Body of pancreas (tissue), 4 donors: ENCODE measurements at regions not wholly inside any gene's neighbourhood (a gene's known extent, or its start where the extent isn't known, plus 50 kb on each side); places are given as distances from the start of the nearest gene placed in this dataset.

ENCODE experiments used
- ATAC-seq: fragments of 150-250 bp; one replicate; pipeline ENCODE4 v1.9.1; 2016
- DNase-seq, 4 donors: peaks; one replicate each; pipeline ENCODE4 v3.0.0-alpha.2; 2019
- H3K27ac ChIP-seq, 4 donors: fragments of 200-600 bp; sonication (generic); 1 replicate in 3 of 4; 2 replicates in 1 of 4; pipeline versions ENCODE4 v1.5.1 to v1.6.1; 2016 to 2019; ENCODE audit warnings: mild to moderate bottlenecking in 1 of 4, mixed read lengths in 1 of 4, moderate library complexity in 1 of 4
- H3K27me3 ChIP-seq, 2 donors: fragments of 200-600 bp; sonication (generic); one replicate each; pipeline ENCODE4 v1.6.0; 2016; ENCODE audit warnings: mild to moderate bottlenecking in 1 of 2
- H3K36me3 ChIP-seq, 2 donors: fragments of 200-600 bp; sonication (generic); replicated peaks in 1 of 2; 2 replicates each; pipeline ENCODE4 v1.5.1; 2016; ENCODE audit warnings: low read depth in 2 of 2; ENCODE audit not compliant: insufficient read depth in 1 of 2
- H3K4me1 ChIP-seq: fragments of 200-600 bp; sonication (generic); one replicate; pipeline ENCODE4 v1.6.0; 2016
- H3K4me3 ChIP-seq, 2 donors: fragments of 200-600 bp; sonication (generic); 1 replicate in 1 of 2; 2 replicates in 1 of 2; pipeline ENCODE4 v1.5.1; 2016 to 2019
- H3K9me3 ChIP-seq, 3 donors: fragments of 200-600 bp; sonication (generic); 1 replicate in 2 of 3; 2 replicates in 1 of 3; pipeline ENCODE4 v1.5.1; 2016
- CTCF ChIP-seq, 7 experiments: fragments of 450-650 bp in 4 of 7; fragments of 200-600 bp in 3 of 7; sonication (generic) in 3 of 7; IDR thresholded peaks; one replicate each; pipeline ENCODE4 v1.5.1; 2016 to 2019; ENCODE audit warnings: antibody characterized with exemption in 7 of 7
- POLR2A ChIP-seq, 3 donors: fragments of 450-650 bp; IDR thresholded peaks; one replicate each; pipeline ENCODE4 v1.6.1; 2016; ENCODE audit warnings: antibody characterized with exemption in 3 of 3, mild to moderate bottlenecking in 2 of 3
- WGBS, 2 donors: methylation state at CpG; one replicate each; pipeline ENCODE4 v1.1.5; 2017; 5-methylcytosine and 5-hydroxymethylcytosine counted together
- intact Hi-C: fragments of 100-400 bp; cut with DNase I; formaldehyde crosslinking; loops from one replicate; pipeline ENCODE4 v1.15.1; 2023

GRCh38 chr18:10025711-10026670 is 112.2 kb downstream of the VAPA start:
- peaks cover 34% of the 10 kb centered on the region for H3K4me1 ChIP-seq
- no peaks in the 10 kb centered on the region for H3K27me3 ChIP-seq
- intact Hi-C loops = no loop called here
- H3K9me3 ChIP-seq = no peaks in the 10 kb centered on the region
- TF ChIP-seq CTCF (IDR thresholded peaks at IDR 0.05) (no peak), POLR2A (IDR thresholded peaks at IDR 0.05) (no peak)
- H3K27ac ChIP-seq = peak overlapping the region in 3 of 4 donors; percentile 43 to 68 (median 58)
- no peaks in the 10 kb centered on the region for H3K36me3 ChIP-seq
- DNase-seq (no peak), ATAC-seq (no peak)
- 85 to 90% methylated on average over 15 of the region's 15 CpGs for WGBS, 2 donors
- no peak overlapping the region for H3K4me3 ChIP-seq

- Histone ChIP-seq H3K36me3 (no peaks in the 10 kb centered on the region), H3K9me3 (no peaks in the 10 kb centered on the region), H3K4me1 (peaks cover 37% of the 10 kb centered on the region), H3K4me3 (no peak overlapping the region), H3K27ac (peak overlapping the region in 3 of 4 donors; percentile 43 to 68 (median 58)), H3K27me3 (no peaks in the 10 kb centered on the region)
- DNase-seq = no peak
- TF ChIP-seq CTCF (IDR thresholded peaks at IDR 0.05) (no peak), POLR2A (IDR thresholded peaks at IDR 0.05) (no peak)
- intact Hi-C loops = no loop called here
- 86 to 90% methylated on average over 4 of the region's 4 CpGs for WGBS, 2 donors
- no peak for ATAC-seq
Observed at GRCh38 chr18:10027031-10027430, 113.2 kb downstream of the VAPA start.

GRCh38 chr18:10027461-10027860 is 113.6 kb downstream of the VAPA start:
- Histone ChIP-seq H3K4me3 (no peak overlapping the region), H3K4me1 (peaks cover 41% of the 10 kb centered on the region), H3K9me3 (no peaks in the 10 kb centered on the region), H3K27ac (peak overlapping the region in 3 of 4 donors; percentile 43 to 68 (median 58)), H3K36me3 (no peaks in the 10 kb centered on the region), H3K27me3 (no peaks in the 10 kb centered on the region)
- DNase-seq (no peak), ATAC-seq (no peak)
- intact Hi-C loops = no loop called here
- WGBS, 2 donors = 97 to 98% methylated on average over 3 of the region's 3 CpGs
- TF ChIP-seq CTCF (IDR thresholded peaks at IDR 0.05) = no peak
- TF ChIP-seq POLR2A (IDR thresholded peaks at IDR 0.05) = no peak

- H3K36me3 ChIP-seq = no peaks in the 10 kb centered on the region
- intact Hi-C loops = no loop called here
- DNase-seq = no peak
- WGBS, 2 donors = 91 to 93% methylated on average over 10 of the region's 10 CpGs
- no peak for ATAC-seq
- no peaks in the 10 kb centered on the region for H3K27me3 ChIP-seq
- TF ChIP-seq POLR2A (IDR thresholded peaks at IDR 0.05) (no peak), CTCF (IDR thresholded peaks at IDR 0.05) (no peak)
- H3K4me1 ChIP-seq = peaks cover 51% of the 10 kb centered on the region
- no peak overlapping the region for H3K27ac ChIP-seq
- no peaks in the 10 kb centered on the region for H3K9me3 ChIP-seq
- no peak overlapping the region for H3K4me3 ChIP-seq
Observed at GRCh38 chr18:10029711-10030110, 115.9 kb downstream of the VAPA start.
